ENCODE measurements at regions not wholly inside any gene's neighbourhood (a gene's known extent, or its start where the extent isn't known, plus 50 kb on each side); places are given as distances from the start of the nearest gene placed in this dataset.

GRCh38 chr6:168243812-168244376, 75.7 kb downstream of the DACT2 start:
- TF ChIP-seq, protein P1, sequence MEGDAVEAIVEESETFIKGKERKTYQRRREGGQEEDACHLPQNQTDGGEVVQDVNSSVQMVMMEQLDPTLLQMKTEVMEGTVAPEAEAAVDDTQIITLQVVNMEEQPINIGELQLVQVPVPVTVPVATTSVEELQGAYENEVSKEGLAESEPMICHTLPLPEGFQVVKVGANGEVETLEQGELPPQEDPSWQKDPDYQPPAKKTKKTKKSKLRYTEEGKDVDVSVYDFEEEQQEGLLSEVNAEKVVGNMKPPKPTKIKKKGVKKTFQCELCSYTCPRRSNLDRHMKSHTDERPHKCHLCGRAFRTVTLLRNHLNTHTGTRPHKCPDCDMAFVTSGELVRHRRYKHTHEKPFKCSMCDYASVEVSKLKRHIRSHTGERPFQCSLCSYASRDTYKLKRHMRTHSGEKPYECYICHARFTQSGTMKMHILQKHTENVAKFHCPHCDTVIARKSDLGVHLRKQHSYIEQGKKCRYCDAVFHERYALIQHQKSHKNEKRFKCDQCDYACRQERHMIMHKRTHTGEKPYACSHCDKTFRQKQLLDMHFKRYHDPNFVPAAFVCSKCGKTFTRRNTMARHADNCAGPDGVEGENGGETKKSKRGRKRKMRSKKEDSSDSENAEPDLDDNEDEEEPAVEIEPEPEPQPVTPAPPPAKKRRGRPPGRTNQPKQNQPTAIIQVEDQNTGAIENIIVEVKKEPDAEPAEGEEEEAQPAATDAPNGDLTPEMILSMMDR (conservative IDR thresholded peaks at IDR 0.05) = no peak

More at GRCh38 chr6:168243812-168244376, 75.7 kb downstream of the DACT2 start:
- H4K20me1 ChIP-seq (ENCODE audit: control insufficient read depth, insufficient read depth, insufficient read length) = no peaks in the 10 kb centered on the region
- no peak overlapping the region for H4K8ac ChIP-seq (replicated peaks; ENCODE audit: insufficient read length, low read depth, low read length)
- no peaks in the 10 kb centered on the region for H3K4me1 ChIP-seq (ENCODE audit: insufficient read depth, low read length)
- no peak overlapping the region for H4K91ac ChIP-seq (ENCODE audit: insufficient read length, low read depth, low read length)
- no peak overlapping the region for H3T11ph ChIP-seq (ENCODE audit: low read length)
- DNase-seq = no peak
- no peaks in the 10 kb centered on the region for H3K27me3 ChIP-seq (ENCODE audit: insufficient read depth, low read length)
- no peaks in the 10 kb centered on the region for H3K23me2 ChIP-seq (ENCODE audit: insufficient read length, low read depth, low read length, poor library complexity, severe bottlenecking)
- H2AFZ ChIP-seq (ENCODE audit: low read length) = no peak overlapping the region
- H2BK12ac ChIP-seq (ENCODE audit: insufficient read length, low read depth, low read length) = no peak overlapping the region
- H3K18ac ChIP-seq (ENCODE audit: insufficient read length, low read depth, low read length) = no peak overlapping the region
- H2AK5ac ChIP-seq (ENCODE audit: insufficient read length, low read length) = no peak overlapping the region
- Mint-ChIP-seq H3K4me3 (no peak overlapping the region), H3K27ac (no peak overlapping the region), H3K4me1 (peaks cover 8 to 17% of the 10 kb centered on the region in 2 experiments; a peak in 3 of 4 replicates), H3K27me3 (ENCODE audit: low read depth) (peaks cover 8% of the 10 kb centered on the region), H3K36me3 (ENCODE audit: insufficient read depth in 1 of 3, low read depth in 3 of 3) (no peaks in the 10 kb centered on the region; a peak in 1 of 7 replicates), H3K9me3 (no peaks in the 10 kb centered on the region)
- H3K56ac ChIP-seq (ENCODE audit: insufficient read length, low read depth, low read length) = no peak overlapping the region
- no peak overlapping the region for H2BK20ac ChIP-seq (ENCODE audit: low read depth, low read length, poor library complexity, severe bottlenecking)
- H2BK15ac ChIP-seq (ENCODE audit: low read depth, low read length) = no peak overlapping the region
- H4K5ac ChIP-seq (ENCODE audit: insufficient read length, low read depth, low read length) = no peak overlapping the region
- H3K14ac ChIP-seq (ENCODE audit: insufficient read depth, low read length) = no peak overlapping the region
- no peaks in the 10 kb centered on the region for H3K79me2 ChIP-seq (ENCODE audit: insufficient read depth, low read length)
- no peak overlapping the region for H3K4ac ChIP-seq (ENCODE audit: low read depth, low read length)
- no peak overlapping the region for H3K4me2 ChIP-seq (ENCODE audit: insufficient read depth, insufficient read length, low read length)
- no peak overlapping the region for H3K23ac ChIP-seq (ENCODE audit: insufficient read length, low read depth, low read length)
- no peak overlapping the region for H2BK5ac ChIP-seq (ENCODE audit: insufficient read length, low read length)
- H3K9ac ChIP-seq (ENCODE audit: extremely low read depth, insufficient read length, low read length) = no peak overlapping the region
- H3K27ac ChIP-seq (ENCODE audit: insufficient read length, low read depth, low read length) = no peak overlapping the region
- WGBS (ENCODE audit: extremely low coverage, insufficient read length, low lambda C conversion rate) = no CpG with 5 or more reads among the region's 6 CpGs
- no peak overlapping the region for H2BK120ac ChIP-seq (ENCODE audit: low read depth, low read length, poor library complexity, severe bottlenecking)
- H3K9me3 ChIP-seq (ENCODE audit: control insufficient read depth, low read depth, low read length) = no peaks in the 10 kb centered on the region
- no peaks in the 10 kb centered on the region for H3K79me1 ChIP-seq (ENCODE audit: insufficient read depth, low read depth, low read length, poor library complexity, severe bottlenecking)
